T-helper 1 cell (primary cell): ENCODE measurements at regions not wholly inside any gene's neighbourhood (a gene's known extent, or its start where the extent isn't known, plus 50 kb on each side); places are given as distances from the start of the nearest gene placed in this dataset.
"Not testable (repeated sequence)": the region's sequence is repeated elsewhere in the genome, so short reads cannot be mapped to it uniquely, and the experiment has no call there.

Experiments
- DNase-seq, 5 donors: peaks; one replicate each; pipeline ENCODE4 v3.0.0-alpha.2; 2012 to 2020

GRCh38 chr6:25125736-25126135 lies 153.4 kb upstream of the CARMIL1 start:
- DNase-seq = no peak

- no peak for DNase-seq
Measured at GRCh38 chr6:25127076-25127837, 151.9 kb upstream of the CARMIL1 start.

- no peak for DNase-seq
Measured at GRCh38 chr6:25130518-25130917, 148.7 kb upstream of the CARMIL1 start.

- DNase-seq = no peak
Measured at GRCh38 chr6:25132934-25133333, 146.2 kb upstream of the CARMIL1 start.

GRCh38 chr6:25133568-25133967 lies 145.6 kb upstream of the CARMIL1 start:
- DNase-seq = no peak

- peak in 1 of 5 donors; percentile 68 for DNase-seq
Measured at GRCh38 chr6:25136854-25137253, 142.3 kb upstream of the CARMIL1 start.

GRCh38 chr6:25137480-25137879 lies 141.7 kb upstream of the CARMIL1 start:
- peak in 1 of 5 donors; percentile 65 for DNase-seq

- peak in 1 of 5 donors; percentile 15 for DNase-seq
Measured at GRCh38 chr6:25137916-25138232, 141.3 kb upstream of the CARMIL1 start.

- DNase-seq = peak; percentile 7 to 96 (median 30)
Measured at GRCh38 chr6:25138233-25138933, 140.8 kb upstream of the CARMIL1 start.

- DNase-seq = no peak
Measured at GRCh38 chr6:25138934-25139415, 140.2 kb upstream of the CARMIL1 start.

- DNase-seq = not testable (repeated sequence)
Measured at GRCh38 chr6:25139608-25140007, 139.6 kb upstream of the CARMIL1 start.

- no peak for DNase-seq
Measured at GRCh38 chr6:25142506-25142905, 136.7 kb upstream of the CARMIL1 start.

- no peak for DNase-seq
Measured at GRCh38 chr6:25144919-25145318, 134.3 kb upstream of the CARMIL1 start.

GRCh38 chr6:25147223-25147622 lies 132.0 kb upstream of the CARMIL1 start:
- no peak for DNase-seq

GRCh38 chr6:25150031-25150430 lies 129.1 kb upstream of the CARMIL1 start:
- no peak for DNase-seq

GRCh38 chr6:25150863-25151262 lies 128.3 kb upstream of the CARMIL1 start:
- DNase-seq = no peak

- DNase-seq = no peak
Measured at GRCh38 chr6:25153079-25153478, 126.1 kb upstream of the CARMIL1 start.

GRCh38 chr6:25154034-25154596 lies 125.1 kb upstream of the CARMIL1 start:
- DNase-seq = no peak

- no peak for DNase-seq
Measured at GRCh38 chr6:25155211-25155610, 124.0 kb upstream of the CARMIL1 start.

GRCh38 chr6:25156123-25156522 lies 123.1 kb upstream of the CARMIL1 start:
- no peak for DNase-seq

- DNase-seq = no peak
Measured at GRCh38 chr6:25157183-25157582, 122.0 kb upstream of the CARMIL1 start.

GRCh38 chr6:25157842-25158241 lies 121.3 kb upstream of the CARMIL1 start:
- no peak for DNase-seq

- DNase-seq = not testable (repeated sequence)
Measured at GRCh38 chr6:25160134-25160533, 119.0 kb upstream of the CARMIL1 start.

- no peak for DNase-seq
Measured at GRCh38 chr6:25165177-25165576, 114.0 kb upstream of the CARMIL1 start.
